GM20000 (cell line): ENCODE measurements at regions not wholly inside any gene's neighbourhood (a gene's known extent, or its start where the extent isn't known, plus 50 kb on each side); places are given as distances from the start of the nearest gene placed in this dataset.
"Not testable (repeated sequence)": the region's sequence is repeated elsewhere in the genome, so short reads cannot be mapped to it uniquely, and the experiment has no call there.

Source experiments
- DNase-seq: peaks from one replicate; pipeline ENCODE4 v3.0.0; 2012; ENCODE audit warnings: low spot score
- CTCF ChIP-seq: IDR thresholded peaks from 2 replicates; pipeline ENCODE4 v1.5.1; 2012; ENCODE audit warnings: mild to moderate bottlenecking, control low read depth; ENCODE audit errors: extremely low read depth, missing control alignments

GRCh38 chrX:34279866-34280560 lies 147.9 kb upstream of the FAM47A start:
- no peak for TF ChIP-seq CTCF
- DNase-seq, result no peak

GRCh38 chrX:34275699-34276098 lies 143.6 kb upstream of the FAM47A start:
- no peak for TF ChIP-seq CTCF
- DNase-seq, result no peak

- no peak for TF ChIP-seq CTCF
- no peak for DNase-seq
Observed at GRCh38 chrX:34270434-34270833, 138.3 kb upstream of the FAM47A start.

- DNase-seq, result no peak
- TF ChIP-seq CTCF, result no peak
Observed at GRCh38 chrX:34238896-34239295, 106.8 kb upstream of the FAM47A start.

GRCh38 chrX:34230156-34230555 lies 98.0 kb upstream of the FAM47A start:
- DNase-seq, result not testable (repeated sequence)

GRCh38 chrX:34227804-34228203 lies 95.7 kb upstream of the FAM47A start:
- no peak for TF ChIP-seq CTCF
- DNase-seq, result no peak

GRCh38 chrX:34223574-34223973 lies 91.5 kb upstream of the FAM47A start:
- no peak for DNase-seq
- TF ChIP-seq CTCF, result no peak

GRCh38 chrX:34218063-34218462 lies 85.9 kb upstream of the FAM47A start:
- no peak for TF ChIP-seq CTCF
- no peak for DNase-seq
